H1 (cell line): ENCODE measurements at regions not wholly inside any gene's neighbourhood (a gene's known extent, or its start where the extent isn't known, plus 50 kb on each side); places are given as distances from the start of the nearest gene placed in this dataset.

ENCODE experiments used
- CTCF ChIA-PET: fragments of 300-600 bp; sonication (Branson Sonifier 250); formaldehyde crosslinking; loops from one replicate; lab custom pipeline; 2021; ENCODE audit not compliant: partially characterized antibody; lab: Charles Lee
- POLR2A ChIA-PET: fragments of 300-600 bp; sonication (Branson Sonifier 250); formaldehyde crosslinking; loops from one replicate; lab custom pipeline; 2021; ENCODE audit warnings: inconsistent platforms; ENCODE audit not compliant: partially characterized antibody; lab: Charles Lee
- DNase-seq, 2 experiments: peaks; one replicate each; pipeline versions ENCODE4 v3.0.0 to v3.0.0-alpha.2; 2010 to 2022; ENCODE audit warnings: low spot score in 2 of 2, low read depth in 1 of 2, mixed read lengths in 1 of 2
- FAIRE-seq: peaks from 2 replicates; lab custom pipeline; 2011; peaks lifted over from hg19 to GRCh38; lab: Jason Lieb, UNC
- H2AFZ ChIP-seq: 2 replicates; pipeline ENCODE4 v1.8.1; 2012; ENCODE audit warnings: low read length, inconsistent platforms
- H2AK5ac ChIP-seq: 2 replicates; pipeline ENCODE4 v1.6.1; 2013; ENCODE audit warnings: low read depth, low read length
- H2BK120ac ChIP-seq: replicated peaks from 2 replicates; pipeline ENCODE3; 2013; ENCODE audit warnings: low read depth, low read length, inconsistent platforms
- H2BK12ac ChIP-seq: 2 replicates; pipeline ENCODE4 v1.6.1; 2013; ENCODE audit warnings: low read depth, low read length
- H2BK15ac ChIP-seq: 2 replicates; pipeline ENCODE4 v1.6.1; 2013; ENCODE audit warnings: low read length
- H2BK20ac ChIP-seq: 2 replicates; pipeline ENCODE4 v1.6.1; 2013; ENCODE audit warnings: low read length
- H2BK5ac ChIP-seq: 2 replicates; pipeline ENCODE4 v1.6.1; 2013; ENCODE audit warnings: low read depth, low read length
- H3K14ac ChIP-seq: 2 replicates; pipeline ENCODE4 v1.6.1; 2013; ENCODE audit warnings: inconsistent platforms; ENCODE audit not compliant: insufficient read length
- H3K18ac ChIP-seq: 2 replicates; pipeline ENCODE4 v1.6.1; 2013; ENCODE audit warnings: low read length; ENCODE audit errors: extremely low read depth
- H3K23ac ChIP-seq: 2 replicates; pipeline ENCODE4 v1.6.1; 2013; ENCODE audit warnings: inconsistent platforms; ENCODE audit not compliant: insufficient read length
- H3K23me2 ChIP-seq: 2 replicates; pipeline ENCODE4 v1.6.1; 2013; ENCODE audit warnings: low read depth, low read length
- H3K27ac ChIP-seq: 2 replicates; pipeline ENCODE4 v1.6.1; 2011; ENCODE audit warnings: low read depth, low read length, inconsistent platforms
- H3K27me3 ChIP-seq, 4 experiments: replicated peaks in 1 of 4; 1 replicate in 1 of 4; 2 replicates in 3 of 4; pipeline versions ENCODE4 v1.6.1 to v1.8.1; 2011 to 2013; ENCODE audit warnings: low read length in 3 of 4, mild to moderate bottlenecking in 3 of 4, inconsistent platforms in 2 of 4, mixed read lengths in 2 of 4, moderate library complexity in 1 of 4; ENCODE audit not compliant: control insufficient read depth in 3 of 4, insufficient read depth in 3 of 4; ENCODE audit errors: extremely low read depth in 1 of 4
- H3K36me3 ChIP-seq, 4 experiments: 2 replicates each; pipeline versions ENCODE4 v1.6.1 to v1.8.1; 2011 to 2013; ENCODE audit warnings: mild to moderate bottlenecking in 4 of 4, low read length in 3 of 4, moderate library complexity in 2 of 4, control low read depth in 1 of 4, inconsistent platforms in 1 of 4; ENCODE audit not compliant: insufficient read depth in 4 of 4, control insufficient read depth in 2 of 4
- H3K4ac ChIP-seq: replicated peaks from 2 replicates; pipeline ENCODE3; 2013; ENCODE audit warnings: low read length, low read depth, mixed read lengths, inconsistent platforms; ENCODE audit not compliant: insufficient read length
- H3K4me1 ChIP-seq, 4 experiments: replicated peaks in 1 of 4; 1 replicate in 1 of 4; 2 replicates in 3 of 4; pipeline versions ENCODE4 v1.6.1 to v1.8.1; 2011 to 2013; ENCODE audit warnings: low read length in 3 of 4, inconsistent platforms in 2 of 4, mixed read lengths in 1 of 4; ENCODE audit not compliant: insufficient read depth in 4 of 4, control insufficient read depth in 3 of 4
- H3K4me2 ChIP-seq, 2 experiments: 2 replicates each; pipeline versions ENCODE4 v1.6.1 to v1.8.1; 2011 to 2013; ENCODE audit warnings: low read depth in 2 of 2, low read length in 2 of 2, control low read depth in 1 of 2, inconsistent platforms in 1 of 2, mild to moderate bottlenecking in 1 of 2; ENCODE audit not compliant: insufficient read depth in 1 of 2
- H3K4me3 ChIP-seq, 4 experiments: fragments of 200-600, 300-600 bp in 1 of 4; sonication (generic), shearing (Covaris generic), sonication (Bioruptor Twin) in 1 of 4; 2 replicates each; pipeline versions ENCODE4 v1.5.1 to v1.8.1; 2011 to 2016; ENCODE audit warnings: low read length in 4 of 4, low read depth in 3 of 4, control low read depth in 2 of 4, inconsistent platforms in 2 of 4, mild to moderate bottlenecking in 2 of 4, mixed read lengths in 1 of 4, moderate library complexity in 1 of 4; ENCODE audit not compliant: insufficient read depth in 2 of 4; ENCODE audit errors: extremely low read depth in 1 of 4
- H3K56ac ChIP-seq: replicated peaks from 2 replicates; pipeline ENCODE3; 2013; ENCODE audit warnings: low read depth, mild to moderate bottlenecking, mixed read lengths, low read length, inconsistent platforms; ENCODE audit not compliant: insufficient read length
- H3K79me1 ChIP-seq: 2 replicates; pipeline ENCODE4 v1.6.1; 2013; ENCODE audit warnings: low read depth, low read length, control low read depth
- H3K79me2 ChIP-seq, 2 experiments: 2 replicates each; pipeline versions ENCODE4 v1.6.1 to v1.8.1; 2012 to 2013; ENCODE audit warnings: low read length in 2 of 2, mild to moderate bottlenecking in 2 of 2, inconsistent platforms in 1 of 2; ENCODE audit not compliant: insufficient read depth in 2 of 2, control insufficient read depth in 1 of 2
- H3K9ac ChIP-seq, 4 experiments: replicated peaks in 1 of 4; 1 replicate in 1 of 4; 2 replicates in 3 of 4; pipeline versions ENCODE4 v1.6.1 to v1.8.1; 2011 to 2013; ENCODE audit warnings: low read depth in 3 of 4, low read length in 3 of 4, control low read depth in 2 of 4, mild to moderate bottlenecking in 2 of 4, moderate library complexity in 2 of 4, inconsistent platforms in 1 of 4; ENCODE audit errors: extremely low read depth in 1 of 4
- H3K9me3 ChIP-seq, 2 experiments: 2 replicates each; pipeline versions ENCODE4 v1.6.1 to v1.8.1; 2012 to 2013; ENCODE audit warnings: mild to moderate bottlenecking in 2 of 2, moderate library complexity in 2 of 2, control low read depth in 1 of 2, inconsistent platforms in 1 of 2, low read depth in 1 of 2, low read length in 1 of 2, mixed read lengths in 1 of 2; ENCODE audit not compliant: insufficient read depth in 2 of 2
- H4K20me1 ChIP-seq, 2 experiments: replicated peaks in 1 of 2; 2 replicates each; pipeline versions ENCODE3 to v1.8.1; 2011 to 2013; ENCODE audit warnings: inconsistent platforms in 2 of 2, low read length in 2 of 2, mild to moderate bottlenecking in 1 of 2; ENCODE audit not compliant: insufficient read depth in 2 of 2, control insufficient read depth in 1 of 2
- H4K5ac ChIP-seq: 2 replicates; pipeline ENCODE4 v1.6.1; 2013; ENCODE audit warnings: low read length, low read depth, mixed read lengths, inconsistent platforms; ENCODE audit not compliant: insufficient read length
- H4K8ac ChIP-seq: 2 replicates; pipeline ENCODE4 v1.8.0; 2013; ENCODE audit warnings: mild to moderate bottlenecking, moderate library complexity, low read length, inconsistent platforms; ENCODE audit not compliant: insufficient read depth; ENCODE audit errors: extremely low read depth
- H4K91ac ChIP-seq: replicated peaks from 2 replicates; pipeline ENCODE3; 2013; ENCODE audit warnings: low read length, mixed read lengths, inconsistent platforms; ENCODE audit not compliant: insufficient read length
- BACH1 ChIP-seq: IDR thresholded peaks from 2 replicates; pipeline ENCODE4 v1.6.1; 2012; ENCODE audit warnings: low read length, improper control_type of control experiment
- E2F6 ChIP-seq: IDR thresholded peaks from 2 replicates; pipeline ENCODE4 v1.6.1; 2012; ENCODE audit warnings: inconsistent platforms
- PHF8 ChIP-seq: fragments of 200-600 bp; sonication (generic); conservative IDR thresholded peaks from 2 replicates; pipeline ENCODE4 v1.7.1; 2012; ENCODE audit warnings: low read depth, mild to moderate bottlenecking, inconsistent platforms, low read length, moderate library complexity

DNA sequence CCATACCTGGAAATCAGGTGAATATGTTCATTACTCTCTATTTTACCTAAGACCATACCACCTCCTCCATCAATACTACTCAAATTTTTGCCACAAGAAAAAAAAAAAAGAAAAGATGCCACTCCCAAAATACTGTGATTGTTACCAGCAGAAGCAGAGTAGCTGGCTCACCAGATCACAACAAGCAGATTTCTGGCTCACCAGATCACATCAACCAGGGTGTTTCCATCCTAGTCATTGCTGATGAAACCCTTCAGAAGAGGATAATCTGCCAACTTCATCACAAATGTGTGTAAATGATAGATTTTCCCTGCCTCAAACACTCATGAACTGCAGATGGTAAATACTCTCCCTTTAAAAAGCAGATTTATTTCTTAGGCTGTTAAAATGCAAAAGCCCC, 109.7 kb upstream of the NAMPT start:
- no peak overlapping the region for H3K4ac ChIP-seq
- H3K18ac ChIP-seq = no peak overlapping the region
- no peak overlapping the region for H3K4me2 ChIP-seq
- H4K5ac ChIP-seq = no peak overlapping the region
- H2AFZ ChIP-seq = 0 out of 2 replicates have a peak overlapping the region, but pooled peaks have one; percentile 31
- H3K79me2 ChIP-seq = no peaks in the 10 kb centered on the region
- TF ChIP-seq BACH1 (no peak), E2F6 (no peak), PHF8 (no peak)
- H4K91ac ChIP-seq = no peak overlapping the region
- no peaks in the 10 kb centered on the region for H3K27me3 ChIP-seq
- no peak for FAIRE-seq
- H4K20me1 ChIP-seq = no peaks in the 10 kb centered on the region
- H3K23me2 ChIP-seq = no peaks in the 10 kb centered on the region
- peaks cover 0 to 2% (median 0%) of the 10 kb centered on the region in 4 experiments; a peak in 2 of 7 replicates for H3K4me1 ChIP-seq
- no peak overlapping the region for H3K56ac ChIP-seq
- no peaks in the 10 kb centered on the region for H3K36me3 ChIP-seq
- no peak overlapping the region for H3K9ac ChIP-seq
- no peak overlapping the region for H2BK5ac ChIP-seq
- H3K27ac ChIP-seq = no peak overlapping the region
- H2BK120ac ChIP-seq = no peak overlapping the region
- H3K23ac ChIP-seq = no peak overlapping the region
- CTCF ChIA-PET = interaction anchor here (1.2 kb wide), 2 partner anchors 19 to 218 kb away, joined by 4 read pairs; no protein-coding TSS in a partner anchor
- H2BK20ac ChIP-seq = no peak overlapping the region
- H4K8ac ChIP-seq = no peak overlapping the region
- no peak overlapping the region for H2BK15ac ChIP-seq
- H3K79me1 ChIP-seq = no peaks in the 10 kb centered on the region
- no peak overlapping the region for H3K14ac ChIP-seq
- H2AK5ac ChIP-seq = no peak overlapping the region
- no peak overlapping the region for H3K4me3 ChIP-seq
- no peak overlapping the region for H2BK12ac ChIP-seq
- no peak for DNase-seq
- POLR2A ChIA-PET = no interaction called here
- no peaks in the 10 kb centered on the region for H3K9me3 ChIP-seq
